Osteocyte (in vitro differentiated cells): ENCODE measurements at regions not wholly inside any gene's neighbourhood (a gene's known extent, or its start where the extent isn't known, plus 50 kb on each side); places are given as distances from the start of the nearest gene placed in this dataset.
A peak's percentile ranks its signal among the peaks of the same experiment; 100 is the strongest.

Experiments used
- DNase-seq: peaks from one replicate; pipeline ENCODE4 v3.0.0; 2021; ENCODE audit warnings: mixed read lengths; ENCODE audit not compliant: unreplicated experiment; ENCODE audit errors: extremely low spot score
- H3K27ac Mint-ChIP-seq: one replicate; pipeline ENCODE4 v1.8.0; 2021; ENCODE audit warnings: mild to moderate bottlenecking, mixed read lengths; ENCODE audit not compliant: unreplicated experiment
- H3K27me3 Mint-ChIP-seq: one replicate; pipeline ENCODE4 v1.8.0; 2021; ENCODE audit warnings: mixed read lengths; ENCODE audit not compliant: unreplicated experiment
- H3K36me3 Mint-ChIP-seq: one replicate; pipeline ENCODE4 v1.8.0; 2021; ENCODE audit warnings: mixed read lengths; ENCODE audit not compliant: unreplicated experiment
- H3K4me1 Mint-ChIP-seq: one replicate; pipeline ENCODE4 v1.8.0; 2021; ENCODE audit warnings: mixed read lengths; ENCODE audit not compliant: unreplicated experiment
- H3K4me3 Mint-ChIP-seq: one replicate; pipeline ENCODE4 v1.8.0; 2021; ENCODE audit warnings: mild to moderate bottlenecking, moderate library complexity, mixed read lengths; ENCODE audit not compliant: unreplicated experiment
- H3K9me3 Mint-ChIP-seq: one replicate; pipeline ENCODE4 v1.8.0; 2021; ENCODE audit warnings: mixed read lengths; ENCODE audit not compliant: unreplicated experiment
- TF ChIP-seq, protein P1 (sequence below): fragments of 200-600 bp; sonication (generic); IDR thresholded peaks from 2 replicates; pipeline ENCODE4 v1.5.0; 2021; ENCODE audit warnings: antibody characterized with exemption, mild to moderate bottlenecking, moderate library complexity

DNA sequence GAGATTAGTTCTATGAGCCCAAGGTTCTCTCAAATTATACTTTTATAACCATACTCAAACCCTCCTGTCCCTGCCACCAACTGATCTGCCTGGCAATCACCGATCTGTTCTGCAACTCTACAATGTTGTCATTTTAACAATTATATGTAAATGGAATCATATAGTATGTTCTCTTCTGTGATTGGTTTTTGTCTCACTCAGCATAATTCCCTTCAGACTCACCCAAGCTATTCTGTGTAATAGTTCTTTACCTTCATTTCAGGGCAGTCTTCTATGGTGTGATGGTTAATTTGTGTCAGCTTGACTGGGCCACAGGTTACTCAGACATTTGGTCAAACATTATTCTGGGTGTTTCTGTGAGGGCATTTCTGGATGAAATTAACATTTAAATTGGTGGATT is 181.9 kb upstream of the CXCL12 start:
- DNase-seq: no peak
- no peak overlapping the region for H3K4me3 Mint-ChIP-seq
- no peaks in the 10 kb centered on the region for H3K36me3 Mint-ChIP-seq
- H3K27ac Mint-ChIP-seq: no peak overlapping the region
- H3K4me1 Mint-ChIP-seq: peaks cover 34% of the 10 kb centered on the region
- H3K27me3 Mint-ChIP-seq: no peaks in the 10 kb centered on the region
- H3K9me3 Mint-ChIP-seq: no peaks in the 10 kb centered on the region
- TF ChIP-seq, protein P1, sequence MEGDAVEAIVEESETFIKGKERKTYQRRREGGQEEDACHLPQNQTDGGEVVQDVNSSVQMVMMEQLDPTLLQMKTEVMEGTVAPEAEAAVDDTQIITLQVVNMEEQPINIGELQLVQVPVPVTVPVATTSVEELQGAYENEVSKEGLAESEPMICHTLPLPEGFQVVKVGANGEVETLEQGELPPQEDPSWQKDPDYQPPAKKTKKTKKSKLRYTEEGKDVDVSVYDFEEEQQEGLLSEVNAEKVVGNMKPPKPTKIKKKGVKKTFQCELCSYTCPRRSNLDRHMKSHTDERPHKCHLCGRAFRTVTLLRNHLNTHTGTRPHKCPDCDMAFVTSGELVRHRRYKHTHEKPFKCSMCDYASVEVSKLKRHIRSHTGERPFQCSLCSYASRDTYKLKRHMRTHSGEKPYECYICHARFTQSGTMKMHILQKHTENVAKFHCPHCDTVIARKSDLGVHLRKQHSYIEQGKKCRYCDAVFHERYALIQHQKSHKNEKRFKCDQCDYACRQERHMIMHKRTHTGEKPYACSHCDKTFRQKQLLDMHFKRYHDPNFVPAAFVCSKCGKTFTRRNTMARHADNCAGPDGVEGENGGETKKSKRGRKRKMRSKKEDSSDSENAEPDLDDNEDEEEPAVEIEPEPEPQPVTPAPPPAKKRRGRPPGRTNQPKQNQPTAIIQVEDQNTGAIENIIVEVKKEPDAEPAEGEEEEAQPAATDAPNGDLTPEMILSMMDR: no peak

DNA sequence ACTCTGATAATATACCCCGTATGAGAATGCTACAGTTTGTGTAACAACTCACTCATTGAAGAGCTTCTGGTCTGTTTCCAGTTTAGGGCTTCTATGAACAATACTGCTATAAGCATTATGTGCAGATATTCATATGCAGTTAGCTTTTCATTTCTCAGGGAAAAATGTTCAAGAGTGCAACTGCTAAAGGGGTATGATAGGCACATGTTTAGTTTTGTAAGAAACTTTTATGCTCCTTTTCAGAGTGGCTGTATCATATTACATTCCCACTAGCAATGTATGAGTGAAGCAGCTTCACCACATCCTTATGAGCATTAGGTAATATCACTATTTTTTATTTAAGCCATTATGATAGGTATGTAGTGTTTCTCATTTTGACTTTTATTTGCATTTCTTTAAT is 182.6 kb upstream of the CXCL12 start:
- no peak for DNase-seq
- Mint-ChIP-seq H3K4me3 (no peak overlapping the region), H3K4me1 (peaks cover 34% of the 10 kb centered on the region), H3K27me3 (no peaks in the 10 kb centered on the region), H3K36me3 (no peaks in the 10 kb centered on the region), H3K27ac (no peak overlapping the region), H3K9me3 (no peaks in the 10 kb centered on the region)
- TF ChIP-seq, protein P1: no peak

DNA sequence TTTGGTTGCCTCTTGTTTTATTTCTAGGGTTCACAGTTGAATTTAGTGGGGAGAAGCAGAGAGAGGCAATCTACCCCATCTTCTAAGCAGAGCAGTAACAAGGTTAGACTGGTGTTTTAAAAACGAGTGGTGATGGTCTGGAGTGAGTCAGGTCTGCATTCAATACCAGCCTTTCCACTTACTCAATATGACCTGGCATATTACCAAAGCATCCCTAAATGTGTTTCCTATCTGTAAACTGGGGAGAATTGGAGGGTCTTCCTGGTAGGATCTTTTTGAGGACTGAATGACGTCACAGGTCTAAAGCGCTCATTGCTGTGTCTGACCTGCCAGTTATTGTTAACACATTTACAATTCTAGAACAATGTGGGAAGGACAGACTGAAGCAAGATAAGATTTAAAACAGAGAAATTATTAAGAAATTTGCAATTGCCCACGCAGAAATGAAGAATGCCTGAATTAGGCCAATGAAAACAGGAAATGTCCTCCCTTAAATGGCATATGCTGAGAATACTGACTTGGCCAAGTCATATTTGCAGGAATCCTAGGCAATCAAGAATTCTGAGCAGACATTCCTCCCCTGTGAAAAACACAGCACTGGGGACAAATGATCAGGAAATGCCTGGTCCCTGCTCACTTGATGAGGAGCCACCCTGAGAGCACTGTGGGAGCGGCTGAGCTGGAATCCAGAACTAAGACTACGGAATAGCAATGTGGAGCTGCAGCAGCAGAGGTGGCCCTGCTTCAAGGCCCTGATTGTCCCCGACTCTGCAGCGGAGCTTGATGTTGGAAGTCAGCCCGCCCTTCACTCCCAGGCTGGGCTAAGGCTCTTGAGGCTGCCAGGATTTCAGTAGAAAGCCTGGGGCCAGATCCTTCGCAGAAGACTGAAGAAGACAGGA is 184.5 kb upstream of the CXCL12 start:
- TF ChIP-seq, protein P1: no peak
- Mint-ChIP-seq H3K36me3 (no peaks in the 10 kb centered on the region), H3K9me3 (no peaks in the 10 kb centered on the region), H3K4me1 (peaks cover 34% of the 10 kb centered on the region), H3K4me3 (no peak overlapping the region), H3K27me3 (no peaks in the 10 kb centered on the region), H3K27ac (peak overlapping the region; percentile 84)
- DNase-seq: peak; percentile 80

DNA sequence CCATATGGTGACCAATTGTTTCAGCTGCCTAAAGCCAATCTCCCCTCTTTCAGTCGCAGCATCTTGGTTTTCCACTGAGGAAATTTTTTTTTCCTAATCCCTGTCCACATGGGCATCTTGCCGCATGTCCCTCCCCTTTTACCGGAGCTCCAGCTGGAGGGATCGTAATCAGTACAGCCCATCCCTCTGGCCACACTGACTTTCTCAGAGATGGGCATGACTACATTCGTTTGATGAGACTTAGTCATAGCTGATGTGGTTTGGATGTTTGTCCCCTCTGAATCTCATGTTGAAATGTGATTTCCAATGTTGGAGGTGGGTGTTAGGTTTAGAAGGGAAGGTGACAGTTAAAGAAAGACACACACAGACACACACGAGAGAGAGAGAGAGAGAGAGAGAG is 186.8 kb upstream of the CXCL12 start:
- H3K27ac Mint-ChIP-seq: no peak overlapping the region
- no peaks in the 10 kb centered on the region for H3K27me3 Mint-ChIP-seq

DNA sequence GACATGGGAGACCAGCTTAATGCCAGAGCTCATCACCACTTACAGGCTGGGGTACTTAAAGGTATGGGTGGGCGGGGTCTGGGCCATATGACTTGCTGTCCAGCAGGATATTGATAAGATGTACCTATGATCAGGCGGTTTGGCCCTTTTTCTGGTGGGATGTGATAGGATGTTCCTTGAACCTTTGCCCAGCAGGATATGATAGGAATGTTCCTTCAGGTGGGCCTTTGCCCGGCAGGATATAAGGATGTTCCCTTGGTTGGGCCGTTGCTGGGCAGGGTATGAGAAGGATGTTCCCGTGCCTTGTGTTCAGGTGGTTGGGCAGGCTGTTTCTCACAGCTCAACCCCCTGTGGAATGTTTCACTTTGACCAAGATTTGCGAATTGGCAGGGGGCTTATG is 187.2 kb upstream of the CXCL12 start:
- TF ChIP-seq, protein P1: no peak
- Mint-ChIP-seq H3K4me1 (peaks cover 36% of the 10 kb centered on the region), H3K36me3 (no peaks in the 10 kb centered on the region), H3K4me3 (no peak overlapping the region), H3K9me3 (no peaks in the 10 kb centered on the region), H3K27ac (no peak overlapping the region), H3K27me3 (no peaks in the 10 kb centered on the region)
- no peak for DNase-seq

More for the DNA sequence above, 186.8 kb upstream of the CXCL12 start:
- Mint-ChIP-seq H3K36me3 (no peaks in the 10 kb centered on the region), H3K4me3 (no peak overlapping the region), H3K4me1 (peaks cover 34% of the 10 kb centered on the region), H3K9me3 (no peaks in the 10 kb centered on the region)
- no peak for DNase-seq
- TF ChIP-seq, protein P1: no peak
